ENCODE measurements at regions not wholly inside any gene's neighbourhood (a gene's known extent, or its start where the extent isn't known, plus 50 kb on each side); places are given as distances from the start of the nearest gene placed in this dataset.

DNA sequence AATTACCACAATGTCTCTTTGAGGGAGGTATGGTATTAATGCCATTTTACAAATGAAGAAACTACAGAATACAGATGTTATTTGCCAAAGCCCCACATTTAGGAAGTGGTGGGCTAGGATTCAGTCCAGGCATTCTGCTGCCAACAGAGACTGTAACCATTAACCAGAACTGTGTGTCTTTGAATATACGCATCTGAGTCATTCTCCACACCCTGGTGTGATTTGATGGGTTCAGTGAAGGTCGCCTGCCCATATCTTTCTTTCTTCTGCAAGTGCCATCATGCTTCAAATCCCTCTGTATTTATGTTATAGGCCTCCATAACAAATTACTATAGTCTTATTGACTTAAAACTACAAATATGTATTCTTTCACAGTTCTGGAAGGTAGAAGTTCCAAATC is 479.0 kb upstream of the DCC start:
- TF ChIP-seq CTCF (IDR thresholded peaks at IDR 0.05): no peak
- H3K27me3 ChIP-seq (ENCODE audit: control insufficient read depth, insufficient read depth, low read length): no peaks in the 10 kb centered on the region
- no peaks in the 10 kb centered on the region for H3K36me3 ChIP-seq (ENCODE audit: control insufficient read depth, insufficient read depth, low read length)
- H2AFZ ChIP-seq: no peak overlapping the region
- H3K4me1 ChIP-seq: no peaks in the 10 kb centered on the region
- no peaks in the 10 kb centered on the region for H3K9me3 ChIP-seq (ENCODE audit: control insufficient read depth, low read length)
- H3K79me2 ChIP-seq: no peaks in the 10 kb centered on the region
- no peak overlapping the region for H3K9ac ChIP-seq
- H3K27ac ChIP-seq: no peak overlapping the region
- no peak overlapping the region for H3K4me2 ChIP-seq (ENCODE audit: low read length)
- H3K4me3 ChIP-seq (ENCODE audit: low read depth, low read length): no peak overlapping the region

DNA sequence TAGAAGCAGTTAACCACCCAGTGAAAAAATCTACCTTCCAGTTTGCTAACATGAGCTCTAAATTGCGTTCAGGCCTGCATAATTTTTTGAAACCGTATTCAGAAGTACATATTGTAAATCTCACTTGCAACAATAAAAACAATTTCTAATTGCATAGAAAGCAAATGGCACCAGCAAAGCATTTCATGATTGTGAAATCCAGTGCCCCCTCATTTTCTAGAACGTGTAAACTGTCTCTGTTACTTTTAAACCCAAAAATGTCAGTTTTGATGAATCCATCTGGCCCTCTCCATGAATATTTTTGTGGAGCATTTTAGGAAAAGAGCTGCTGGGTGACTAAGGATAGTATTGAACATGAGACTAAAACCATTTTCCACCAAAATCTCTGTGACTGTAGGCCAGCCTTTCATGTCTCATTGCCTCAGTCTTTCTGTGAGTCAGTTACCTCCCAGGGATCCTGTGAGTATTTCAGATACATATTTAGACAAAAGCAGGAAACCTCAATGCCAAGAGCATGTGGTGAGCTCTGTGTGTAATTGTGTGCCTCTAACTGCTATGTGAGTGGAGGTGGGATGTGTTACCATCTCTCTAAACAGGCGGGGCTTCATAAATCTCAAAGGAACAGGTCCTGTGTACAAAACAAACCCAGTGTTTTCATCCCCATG is 477.8 kb upstream of the DCC start:
- Histone ChIP-seq H3K27ac (no peak overlapping the region), H3K4me3 (ENCODE audit: low read depth, low read length) (no peak overlapping the region), H3K4me2 (ENCODE audit: low read length) (no peak overlapping the region), H3K36me3 (ENCODE audit: control insufficient read depth, insufficient read depth, low read length) (no peaks in the 10 kb centered on the region), H3K79me2 (no peaks in the 10 kb centered on the region), H3K9ac (no peak overlapping the region), H3K9me3 (ENCODE audit: control insufficient read depth, low read length) (no peaks in the 10 kb centered on the region), H2AFZ (no peak overlapping the region), H3K27me3 (ENCODE audit: control insufficient read depth, insufficient read depth, low read length) (no peaks in the 10 kb centered on the region), H3K4me1 (no peaks in the 10 kb centered on the region)
- TF ChIP-seq CTCF (IDR thresholded peaks at IDR 0.05): no peak

- Histone ChIP-seq H3K9me3 (ENCODE audit: control insufficient read depth, low read length) (no peaks in the 10 kb centered on the region), H3K4me1 (no peaks in the 10 kb centered on the region), H3K4me3 (ENCODE audit: low read depth, low read length) (no peak overlapping the region), H3K79me2 (no peaks in the 10 kb centered on the region), H3K9ac (no peak overlapping the region), H3K27ac (no peak overlapping the region), H3K27me3 (ENCODE audit: control insufficient read depth, insufficient read depth, low read length) (no peaks in the 10 kb centered on the region), H2AFZ (no peak overlapping the region), H3K36me3 (ENCODE audit: control insufficient read depth, insufficient read depth, low read length) (no peaks in the 10 kb centered on the region), H3K4me2 (ENCODE audit: low read length) (no peak overlapping the region)
- no peak for TF ChIP-seq CTCF (IDR thresholded peaks at IDR 0.05)
These were observed 475.6 kb upstream of the DCC start for GRCh38 chr18:51864219-51864965.

DNA sequence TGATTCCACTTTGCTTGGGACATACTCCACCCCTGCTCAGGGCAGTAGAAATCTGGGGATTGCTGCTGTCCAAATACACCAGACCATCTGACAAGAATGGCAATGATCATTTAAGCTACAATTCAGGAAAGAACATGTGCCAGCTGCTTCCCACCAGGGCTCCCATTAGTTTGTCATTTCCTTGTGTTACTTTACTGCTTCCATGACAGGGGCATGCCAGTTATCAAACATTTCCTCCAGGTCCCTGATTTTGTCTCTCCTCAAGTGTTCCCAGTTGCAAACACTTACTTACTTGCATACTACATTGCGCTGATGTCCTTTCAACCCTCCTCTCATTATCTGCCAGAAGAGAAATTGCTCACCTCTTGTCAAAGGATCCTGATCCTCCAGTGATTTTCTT is 474.5 kb upstream of the DCC start:
- no peaks in the 10 kb centered on the region for H3K79me2 ChIP-seq
- H3K4me1 ChIP-seq: no peaks in the 10 kb centered on the region
- H3K4me2 ChIP-seq (ENCODE audit: low read length): no peak overlapping the region
- H3K4me3 ChIP-seq (ENCODE audit: low read depth, low read length): no peak overlapping the region
- H2AFZ ChIP-seq: no peak overlapping the region
- no peaks in the 10 kb centered on the region for H3K36me3 ChIP-seq (ENCODE audit: control insufficient read depth, insufficient read depth, low read length)
- H3K27me3 ChIP-seq (ENCODE audit: control insufficient read depth, insufficient read depth, low read length): no peaks in the 10 kb centered on the region
- no peaks in the 10 kb centered on the region for H3K9me3 ChIP-seq (ENCODE audit: control insufficient read depth, low read length)
- H3K9ac ChIP-seq: no peak overlapping the region
- TF ChIP-seq CTCF (IDR thresholded peaks at IDR 0.05): no peak
- H3K27ac ChIP-seq: no peak overlapping the region

- Histone ChIP-seq H3K79me2 (no peaks in the 10 kb centered on the region), H3K9me3 (ENCODE audit: control insufficient read depth, low read length) (no peaks in the 10 kb centered on the region), H3K4me2 (ENCODE audit: low read length) (no peak overlapping the region), H3K36me3 (ENCODE audit: control insufficient read depth, insufficient read depth, low read length) (no peaks in the 10 kb centered on the region), H3K27me3 (ENCODE audit: control insufficient read depth, insufficient read depth, low read length) (no peaks in the 10 kb centered on the region), H3K4me3 (ENCODE audit: low read depth, low read length) (no peak overlapping the region), H3K27ac (no peak overlapping the region), H3K4me1 (no peaks in the 10 kb centered on the region), H2AFZ (no peak overlapping the region), H3K9ac (no peak overlapping the region)
- TF ChIP-seq CTCF (IDR thresholded peaks at IDR 0.05): no peak
These were observed 472.2 kb upstream of the DCC start for GRCh38 chr18:51867767-51868166.

Data from parathyroid adenoma (tissue), 2 donors.